BLaER1 treated with 17β-estradiol and CSF1 and Interleukin-3, amounts not matched to agents 10 nM and 100 nM (cell line): ENCODE measurements at regions not wholly inside any gene's neighbourhood (a gene's known extent, or its start where the extent isn't known, plus 50 kb on each side); places are given as distances from the start of the nearest gene placed in this dataset.

Source experiments
- H3K27ac ChIP-seq, 11 experiments: shearing (Covaris generic); formaldehyde crosslinking; 2 replicates each; pipeline ENCODE4 v1.8.1; 2022
- H3K27me3 ChIP-seq, 11 experiments: shearing (Covaris generic); formaldehyde crosslinking; 2 replicates each; pipeline ENCODE4 v1.8.1; 2022
- H3K36me3 ChIP-seq, 11 experiments: shearing (Covaris generic); formaldehyde crosslinking; 2 replicates each; pipeline ENCODE4 v1.8.1; 2022
- H3K4me1 ChIP-seq, 10 experiments: shearing (Covaris generic); formaldehyde crosslinking; 2 replicates each; pipeline ENCODE4 v1.8.1; 2022
- H3K4me2 ChIP-seq, 11 experiments: shearing (Covaris generic); formaldehyde crosslinking; 2 replicates each; pipeline ENCODE4 v1.8.1; 2022
- H3K4me3 ChIP-seq, 10 experiments: shearing (Covaris generic); formaldehyde crosslinking; 2 replicates each; pipeline ENCODE4 v1.8.1; 2022
- H3K9ac ChIP-seq, 11 experiments: shearing (Covaris generic); formaldehyde crosslinking; 2 replicates each; pipeline ENCODE4 v1.8.1; 2022
- H3K9me3 ChIP-seq, 11 experiments: shearing (Covaris generic); formaldehyde crosslinking; replicated peaks in 1 of 11; 2 replicates each; pipeline ENCODE4 v1.8.1; 2022
- H4K20me1 ChIP-seq, 11 experiments: shearing (Covaris generic); formaldehyde crosslinking; 2 replicates each; pipeline ENCODE4 v1.8.1; 2022
- Cebpa-rat ChIP-seq, 11 experiments: shearing (Covaris generic); IDR thresholded peaks; 2 replicates each; pipeline ENCODE4 v1.8.1; 2022

GRCh38 chr5:153400931-153401330, 89.5 kb upstream of the GRIA1 start:
- TF ChIP-seq Cebpa-rat (IDR thresholded peaks at IDR 0.05): no peak
- H3K36me3 ChIP-seq: no peaks in the 10 kb centered on the region
- no peak overlapping the region for H3K9ac ChIP-seq
- H3K9me3 ChIP-seq: no peaks in the 10 kb centered on the region
- H3K27me3 ChIP-seq: no peaks in the 10 kb centered on the region
- H3K27ac ChIP-seq: no peak overlapping the region
- no peaks in the 10 kb centered on the region for H4K20me1 ChIP-seq
- no peak overlapping the region for H3K4me2 ChIP-seq
- no peak overlapping the region for H3K4me3 ChIP-seq
- no peaks in the 10 kb centered on the region for H3K4me1 ChIP-seq

DNA sequence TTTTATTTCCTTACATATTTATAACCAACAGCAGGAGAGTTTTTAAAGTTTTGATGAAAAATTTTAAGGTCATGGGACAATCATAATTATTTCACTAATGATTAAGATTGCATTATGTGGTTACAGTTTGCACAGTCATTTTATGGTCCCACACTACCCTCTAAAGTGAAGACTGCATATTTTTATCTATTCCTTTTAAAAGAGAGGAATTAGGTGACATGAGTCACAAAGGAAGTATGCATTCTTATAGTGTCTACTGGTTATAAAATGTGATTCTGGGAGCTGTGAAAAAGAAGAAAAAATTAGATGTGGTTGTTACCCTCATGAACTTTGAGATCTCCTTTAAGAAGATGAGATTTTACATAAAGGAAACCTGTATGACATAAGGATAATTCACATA, 87.9 kb upstream of the GRIA1 start:
- H3K9me3 ChIP-seq: no peaks in the 10 kb centered on the region
- no peak for TF ChIP-seq Cebpa-rat (IDR thresholded peaks at IDR 0.05)
- H3K27ac ChIP-seq: no peak overlapping the region
- H3K36me3 ChIP-seq: no peaks in the 10 kb centered on the region
- H3K4me1 ChIP-seq: no peaks in the 10 kb centered on the region
- H4K20me1 ChIP-seq: no peaks in the 10 kb centered on the region
- no peaks in the 10 kb centered on the region for H3K27me3 ChIP-seq
- no peak overlapping the region for H3K4me3 ChIP-seq
- no peak overlapping the region for H3K9ac ChIP-seq
- H3K4me2 ChIP-seq: no peak overlapping the region

DNA sequence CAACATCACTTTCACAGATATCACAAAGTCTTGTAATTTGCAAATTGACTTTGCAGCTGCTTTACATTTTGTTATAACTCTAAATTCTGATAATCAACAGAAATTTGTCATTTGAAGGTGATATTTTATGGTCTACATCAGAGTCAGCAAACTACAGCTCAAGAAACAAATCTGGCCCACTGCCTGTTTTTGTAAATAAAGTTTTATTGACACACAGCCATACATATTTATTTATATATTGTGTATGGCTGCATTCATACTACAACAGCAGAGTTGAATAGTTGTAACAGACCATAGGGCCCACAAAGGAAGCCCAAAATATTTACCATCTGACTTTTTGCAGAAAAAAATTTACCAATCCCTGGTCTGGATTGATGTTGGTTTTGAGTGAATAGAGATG, 87.0 kb upstream of the GRIA1 start:
- Histone ChIP-seq H3K27me3 (no peaks in the 10 kb centered on the region), H3K4me1 (no peaks in the 10 kb centered on the region), H3K9ac (no peak overlapping the region), H4K20me1 (no peaks in the 10 kb centered on the region), H3K4me3 (no peak overlapping the region), H3K9me3 (no peaks in the 10 kb centered on the region), H3K36me3 (no peaks in the 10 kb centered on the region), H3K27ac (no peak overlapping the region), H3K4me2 (no peak overlapping the region)
- no peak for TF ChIP-seq Cebpa-rat (IDR thresholded peaks at IDR 0.05)

GRCh38 chr5:153404747-153405146, 85.7 kb upstream of the GRIA1 start:
- no peaks in the 10 kb centered on the region for H3K4me1 ChIP-seq
- no peak overlapping the region for H3K4me3 ChIP-seq
- no peak overlapping the region for H3K9ac ChIP-seq
- no peaks in the 10 kb centered on the region for H3K36me3 ChIP-seq
- H3K9me3 ChIP-seq: no peaks in the 10 kb centered on the region
- H3K27me3 ChIP-seq: no peaks in the 10 kb centered on the region
- H3K27ac ChIP-seq: no peak overlapping the region
- H4K20me1 ChIP-seq: no peaks in the 10 kb centered on the region
- TF ChIP-seq Cebpa-rat (IDR thresholded peaks at IDR 0.05): no peak
- no peak overlapping the region for H3K4me2 ChIP-seq

GRCh38 chr5:153421676-153422075, 68.8 kb upstream of the GRIA1 start:
- H3K27me3 ChIP-seq: no peaks in the 10 kb centered on the region
- no peak for TF ChIP-seq Cebpa-rat (IDR thresholded peaks at IDR 0.05)
- no peak overlapping the region for H3K4me2 ChIP-seq
- H3K27ac ChIP-seq: no peak overlapping the region
- no peaks in the 10 kb centered on the region for H3K9me3 ChIP-seq
- no peak overlapping the region for H3K4me3 ChIP-seq
- H3K36me3 ChIP-seq: no peaks in the 10 kb centered on the region
- H3K9ac ChIP-seq: no peak overlapping the region
- no peaks in the 10 kb centered on the region for H4K20me1 ChIP-seq
- H3K4me1 ChIP-seq: no peaks in the 10 kb centered on the region

DNA sequence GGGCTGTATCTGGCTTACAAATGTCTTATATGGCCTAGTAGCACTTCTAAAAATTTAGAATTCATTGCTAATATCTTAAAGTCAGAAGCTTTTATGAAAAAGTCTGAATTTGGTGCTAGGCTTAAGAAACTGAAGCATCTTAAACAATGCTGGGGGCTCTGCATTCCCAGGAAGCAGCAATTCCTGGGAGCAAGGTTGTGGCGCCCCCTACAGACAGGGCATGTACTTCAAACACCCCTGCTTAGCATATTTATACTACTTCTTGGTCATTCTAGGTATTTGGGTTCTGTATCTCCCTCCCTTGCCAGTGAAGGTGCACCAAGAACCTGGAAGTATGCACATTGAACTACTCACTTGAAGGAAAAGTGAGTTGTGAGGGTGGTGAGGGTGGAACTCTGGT, 64.6 kb upstream of the GRIA1 start:
- Histone ChIP-seq H3K4me1 (no peaks in the 10 kb centered on the region), H3K27me3 (no peaks in the 10 kb centered on the region), H3K36me3 (no peaks in the 10 kb centered on the region), H3K4me3 (no peak overlapping the region), H3K9ac (no peak overlapping the region), H3K9me3 (no peaks in the 10 kb centered on the region), H3K27ac (no peak overlapping the region), H3K4me2 (no peak overlapping the region), H4K20me1 (no peaks in the 10 kb centered on the region)
- TF ChIP-seq Cebpa-rat (IDR thresholded peaks at IDR 0.05): no peak

- no peaks in the 10 kb centered on the region for H4K20me1 ChIP-seq
- H3K9me3 ChIP-seq: no peaks in the 10 kb centered on the region
- no peak overlapping the region for H3K4me2 ChIP-seq
- H3K4me3 ChIP-seq: no peak overlapping the region
- no peaks in the 10 kb centered on the region for H3K27me3 ChIP-seq
- H3K36me3 ChIP-seq: no peaks in the 10 kb centered on the region
- H3K4me1 ChIP-seq: no peaks in the 10 kb centered on the region
- no peak overlapping the region for H3K9ac ChIP-seq
- H3K27ac ChIP-seq: no peak overlapping the region
- no peak for TF ChIP-seq Cebpa-rat (IDR thresholded peaks at IDR 0.05)
Observed at GRCh38 chr5:153429761-153430380, 60.6 kb upstream of the GRIA1 start.

- Histone ChIP-seq H4K20me1 (no peaks in the 10 kb centered on the region), H3K4me3 (no peak overlapping the region), H3K36me3 (no peaks in the 10 kb centered on the region), H3K27ac (no peak overlapping the region), H3K9ac (no peak overlapping the region), H3K4me1 (no peaks in the 10 kb centered on the region), H3K27me3 (no peaks in the 10 kb centered on the region), H3K9me3 (no peaks in the 10 kb centered on the region), H3K4me2 (no peak overlapping the region)
- TF ChIP-seq Cebpa-rat (IDR thresholded peaks at IDR 0.05): no peak
Observed at GRCh38 chr5:153432583-153432982, 57.9 kb upstream of the GRIA1 start.

DNA sequence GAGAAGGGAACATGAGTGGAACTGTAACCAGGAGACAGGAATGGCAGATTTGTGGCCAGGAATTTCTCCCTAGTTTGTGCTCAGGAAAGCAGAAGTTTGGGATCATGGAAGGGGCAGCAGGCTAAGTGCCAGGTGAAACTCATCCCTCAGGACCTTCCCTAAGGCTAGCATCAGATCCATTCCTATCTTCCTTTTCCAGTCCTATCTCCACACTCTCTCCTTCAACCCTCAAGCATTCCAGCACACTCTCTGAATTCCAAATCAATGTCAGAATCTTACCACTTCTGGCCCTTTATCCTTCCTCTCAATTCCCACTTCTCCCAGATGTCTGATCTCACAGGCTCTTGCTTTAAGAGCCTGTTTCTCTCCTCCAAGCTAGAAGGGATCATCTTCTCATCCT, 53.2 kb upstream of the GRIA1 start:
- TF ChIP-seq Cebpa-rat (IDR thresholded peaks at IDR 0.05): no peak

DNA sequence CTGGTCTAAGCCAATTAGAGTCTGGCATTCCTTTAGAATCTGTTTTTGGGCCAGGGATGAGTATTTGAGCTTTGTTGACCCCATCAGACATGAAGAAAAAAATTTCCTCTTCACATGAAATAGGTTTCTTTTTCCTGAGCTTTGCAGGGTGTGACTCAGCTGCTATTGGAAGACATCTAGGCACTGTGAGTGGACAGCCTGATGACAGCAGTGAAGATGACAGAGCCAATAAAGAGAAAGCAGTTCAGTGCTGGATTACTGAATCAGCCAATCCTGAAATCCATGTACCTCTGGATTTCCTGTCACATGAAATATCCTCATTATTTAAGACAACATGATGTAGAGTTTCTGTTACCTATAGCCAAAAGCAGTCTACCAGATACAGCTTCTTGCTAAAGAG, 51.3 kb upstream of the GRIA1 start:
- no peaks in the 10 kb centered on the region for H3K9me3 ChIP-seq
- no peaks in the 10 kb centered on the region for H3K4me1 ChIP-seq
- no peak overlapping the region for H3K4me2 ChIP-seq
- no peaks in the 10 kb centered on the region for H3K36me3 ChIP-seq
- TF ChIP-seq Cebpa-rat (IDR thresholded peaks at IDR 0.05): no peak
- no peak overlapping the region for H3K4me3 ChIP-seq
- no peak overlapping the region for H3K27ac ChIP-seq
- H3K27me3 ChIP-seq: no peaks in the 10 kb centered on the region
- H4K20me1 ChIP-seq: no peaks in the 10 kb centered on the region
- H3K9ac ChIP-seq: no peak overlapping the region

More for the DNA sequence above, 53.2 kb upstream of the GRIA1 start:
- no peak overlapping the region for H3K9ac ChIP-seq
- H3K36me3 ChIP-seq: no peaks in the 10 kb centered on the region
- no peak overlapping the region for H3K4me3 ChIP-seq
- H4K20me1 ChIP-seq: no peaks in the 10 kb centered on the region
- no peaks in the 10 kb centered on the region for H3K4me1 ChIP-seq
- no peaks in the 10 kb centered on the region for H3K9me3 ChIP-seq
- H3K4me2 ChIP-seq: no peak overlapping the region
- no peak overlapping the region for H3K27ac ChIP-seq
- no peaks in the 10 kb centered on the region for H3K27me3 ChIP-seq
